GM13976 (cell line): ENCODE measurements at regions not wholly inside any gene's neighbourhood (a gene's known extent, or its start where the extent isn't known, plus 50 kb on each side); places are given as distances from the start of the nearest gene placed in this dataset.

Source experiments
- DNase-seq: peaks from one replicate; pipeline ENCODE4 v3.0.0; 2012; ENCODE audit warnings: low spot score
- in situ Hi-C: fragments of 300-500 bp; cut with MboI; formaldehyde crosslinking; loops from one replicate; pipeline ENCODE4 v1.12.0; 2022; ENCODE audit warnings: low sequenced_read_pairs, mixed read lengths, inconsistent platforms; ENCODE audit not compliant: unreplicated experiment
- TF ChIP-seq, protein P1 (sequence below): IDR thresholded peaks from 2 replicates; pipeline ENCODE4 v1.5.1; 2012; ENCODE audit warnings: borderline replicate concordance, mild to moderate bottlenecking; ENCODE audit not compliant: insufficient read depth; ENCODE audit errors: extremely low read depth, missing control alignments, control extremely low read depth

GRCh38 chr2:176599796-176600485, 330.7 kb downstream of the MTX2 start:
- TF ChIP-seq, protein P1, sequence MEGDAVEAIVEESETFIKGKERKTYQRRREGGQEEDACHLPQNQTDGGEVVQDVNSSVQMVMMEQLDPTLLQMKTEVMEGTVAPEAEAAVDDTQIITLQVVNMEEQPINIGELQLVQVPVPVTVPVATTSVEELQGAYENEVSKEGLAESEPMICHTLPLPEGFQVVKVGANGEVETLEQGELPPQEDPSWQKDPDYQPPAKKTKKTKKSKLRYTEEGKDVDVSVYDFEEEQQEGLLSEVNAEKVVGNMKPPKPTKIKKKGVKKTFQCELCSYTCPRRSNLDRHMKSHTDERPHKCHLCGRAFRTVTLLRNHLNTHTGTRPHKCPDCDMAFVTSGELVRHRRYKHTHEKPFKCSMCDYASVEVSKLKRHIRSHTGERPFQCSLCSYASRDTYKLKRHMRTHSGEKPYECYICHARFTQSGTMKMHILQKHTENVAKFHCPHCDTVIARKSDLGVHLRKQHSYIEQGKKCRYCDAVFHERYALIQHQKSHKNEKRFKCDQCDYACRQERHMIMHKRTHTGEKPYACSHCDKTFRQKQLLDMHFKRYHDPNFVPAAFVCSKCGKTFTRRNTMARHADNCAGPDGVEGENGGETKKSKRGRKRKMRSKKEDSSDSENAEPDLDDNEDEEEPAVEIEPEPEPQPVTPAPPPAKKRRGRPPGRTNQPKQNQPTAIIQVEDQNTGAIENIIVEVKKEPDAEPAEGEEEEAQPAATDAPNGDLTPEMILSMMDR: no peak
- no peak for DNase-seq
- in situ Hi-C loops: no loop called here

- no peak for DNase-seq
Observed at GRCh38 chr2:176601066-176601465, 331.8 kb downstream of the MTX2 start.

DNA sequence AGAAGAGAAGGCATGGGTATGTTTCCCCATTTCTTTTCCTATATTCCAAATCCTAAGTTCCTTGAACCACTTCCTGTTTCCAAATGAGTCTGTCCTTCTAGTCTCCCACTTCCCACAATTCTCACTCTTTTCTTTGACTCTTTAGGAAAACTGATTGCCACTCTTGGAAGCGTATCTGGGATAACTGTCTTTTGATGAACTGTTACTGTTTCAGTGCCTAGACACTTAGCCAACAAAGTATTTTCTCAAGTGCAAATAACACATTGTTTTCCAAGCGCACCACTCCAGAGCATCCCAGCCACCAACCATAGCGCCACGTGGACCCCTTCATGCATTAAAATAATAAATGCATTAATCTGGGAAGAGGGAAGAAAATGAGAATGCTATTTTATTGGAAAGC, 342.8 kb downstream of the MTX2 start:
- TF ChIP-seq, protein P1: no peak
- DNase-seq: no peak
- in situ Hi-C loops: no loop called here

More at GRCh38 chr2:176601066-176601465, 331.8 kb downstream of the MTX2 start:
- TF ChIP-seq, protein P1: no peak
- in situ Hi-C loops: no loop called here

- in situ Hi-C loops: no loop called here
- TF ChIP-seq, protein P1: no peak
- no peak for DNase-seq
Observed at GRCh38 chr2:176612736-176613135, 343.5 kb downstream of the MTX2 start.

DNA sequence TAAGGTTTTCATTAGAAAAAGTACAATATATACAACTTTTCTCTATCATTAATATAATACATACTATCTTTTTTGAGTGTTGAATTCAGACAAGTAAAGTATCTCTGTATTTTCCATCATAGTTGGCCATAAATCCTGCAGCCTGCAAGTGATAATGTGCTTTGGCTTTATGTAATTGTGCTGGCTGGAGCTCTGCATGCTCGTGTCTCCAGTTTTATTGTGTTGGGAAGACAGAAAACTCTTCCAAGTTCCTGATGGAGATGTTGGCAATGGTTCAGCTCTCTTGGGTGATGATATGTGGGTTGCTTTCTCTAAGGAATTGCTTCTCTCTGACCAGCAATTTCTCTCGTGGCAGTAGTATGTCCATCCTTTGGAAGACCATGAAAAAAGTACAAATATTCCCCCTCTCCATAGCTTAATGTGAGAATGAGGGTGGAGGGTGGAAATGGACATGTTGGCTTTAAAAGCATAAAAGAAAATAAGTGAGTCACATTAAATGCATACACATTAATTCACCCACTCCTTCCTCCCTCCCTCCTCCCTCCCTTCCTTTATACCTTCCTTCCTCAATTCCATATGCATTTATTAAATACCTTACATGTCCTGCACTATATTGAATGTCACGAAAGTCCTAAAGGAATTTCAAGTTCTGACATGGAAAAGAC, 344.2 kb downstream of the MTX2 start:
- no peak for DNase-seq
- TF ChIP-seq, protein P1: no peak
- in situ Hi-C loops: no loop called here

- in situ Hi-C loops: no loop called here
- no peak for DNase-seq
- TF ChIP-seq, protein P1: no peak
Observed at GRCh38 chr2:176614049-176614448, 344.8 kb downstream of the MTX2 start.
